ACC112 (cell line): ENCODE measurements at regions not wholly inside any gene's neighbourhood (a gene's known extent, or its start where the extent isn't known, plus 50 kb on each side); places are given as distances from the start of the nearest gene placed in this dataset.

Experiments used
- H2AFZ ChIP-seq: fragments of 200-600 bp; sonication (generic); one replicate; pipeline ENCODE4 v1.6.0; 2017; ENCODE audit warnings: antibody characterized with exemption, low read length; ENCODE audit not compliant: unreplicated experiment
- H3K27ac ChIP-seq: fragments of 200-600 bp; sonication (generic); 2 replicates; pipeline ENCODE4 v1.5.1; 2014; ENCODE audit warnings: low read depth, mild to moderate bottlenecking, antibody characterized with exemption, low read length, moderate library complexity
- H3K27me3 ChIP-seq: fragments of 200-600 bp; sonication (generic); 2 replicates; pipeline ENCODE4 v1.6.1; 2014; ENCODE audit warnings: mild to moderate bottlenecking, antibody characterized with exemption, low read length, moderate library complexity, mixed read lengths; ENCODE audit not compliant: insufficient read depth
- H3K36me3 ChIP-seq: fragments of 200-600 bp; sonication (generic); 2 replicates; pipeline ENCODE4 v1.6.1; 2016; ENCODE audit warnings: mild to moderate bottlenecking, antibody characterized with exemption, low read length, moderate library complexity, mixed read lengths; ENCODE audit not compliant: insufficient read depth
- H3K4me1 ChIP-seq: fragments of 200-600 bp; sonication (generic); one replicate; pipeline ENCODE4 v1.6.1; 2016; ENCODE audit warnings: low read length, mixed read lengths; ENCODE audit not compliant: insufficient read depth, unreplicated experiment, control insufficient read depth
- H3K4me3 ChIP-seq: fragments of 200-600 bp; sonication (generic); 2 replicates; pipeline ENCODE4 v1.5.1; 2014; ENCODE audit warnings: mild to moderate bottlenecking, low read depth, low read length
- H3K79me2 ChIP-seq: fragments of 200-600 bp; sonication (generic); one replicate; pipeline ENCODE4 v1.6.0; 2016; ENCODE audit warnings: low read length; ENCODE audit not compliant: control insufficient read depth, unreplicated experiment, insufficient read depth

- Histone ChIP-seq H3K36me3 (no peaks in the 10 kb centered on the region), H3K79me2 (peaks cover 17% of the 10 kb centered on the region), H3K4me3 (peak overlapping the region; percentile 13; the same call in 1 of the 2 replicates), H3K27me3 (no peaks in the 10 kb centered on the region), H3K4me1 (peaks cover 59% of the 10 kb centered on the region), H3K27ac (peak overlapping the region; percentile 93; the same call in 1 of the 2 replicates), H2AFZ (no peak overlapping the region)
These were observed 92.8 kb upstream of the ZMIZ1 start for GRCh38 chr10:78975926-78976325.

- Histone ChIP-seq H2AFZ (peak overlapping the region; percentile 10), H3K4me1 (peaks cover 52% of the 10 kb centered on the region), H3K27ac (peak overlapping the region; percentile 82)
These were observed 91.7 kb upstream of the ZMIZ1 start for GRCh38 chr10:78976825-78977755.

GRCh38 chr10:78979938-78980337, 88.8 kb upstream of the ZMIZ1 start:
- Histone ChIP-seq H3K36me3 (no peaks in the 10 kb centered on the region), H3K4me3 (no peak overlapping the region), H3K27me3 (no peaks in the 10 kb centered on the region), H3K27ac (no peak overlapping the region), H3K79me2 (peaks cover 17% of the 10 kb centered on the region), H3K4me1 (peaks cover 35% of the 10 kb centered on the region), H2AFZ (no peak overlapping the region)

More at GRCh38 chr10:78976825-78977755, 91.7 kb upstream of the ZMIZ1 start:
- Histone ChIP-seq H3K79me2 (peaks cover 17% of the 10 kb centered on the region), H3K4me3 (peak overlapping the region; percentile 62), H3K36me3 (no peaks in the 10 kb centered on the region), H3K27me3 (no peaks in the 10 kb centered on the region)

- Histone ChIP-seq H3K4me3 (no peak overlapping the region), H3K27me3 (no peaks in the 10 kb centered on the region), H3K4me1 (peaks cover 31% of the 10 kb centered on the region), H3K36me3 (no peaks in the 10 kb centered on the region), H3K79me2 (peaks cover 17% of the 10 kb centered on the region), H2AFZ (no peak overlapping the region), H3K27ac (no peak overlapping the region)
These were observed 88.4 kb upstream of the ZMIZ1 start for GRCh38 chr10:78980354-78980753.

GRCh38 chr10:78980815-78981214, 88.0 kb upstream of the ZMIZ1 start:
- H3K27ac ChIP-seq = no peak overlapping the region
- peaks cover 13% of the 10 kb centered on the region for H3K79me2 ChIP-seq
- no peaks in the 10 kb centered on the region for H3K36me3 ChIP-seq
- no peak overlapping the region for H3K4me3 ChIP-seq
- H3K4me1 ChIP-seq = peaks cover 27% of the 10 kb centered on the region
- no peaks in the 10 kb centered on the region for H3K27me3 ChIP-seq
- H2AFZ ChIP-seq = no peak overlapping the region

- Histone ChIP-seq H2AFZ (no peak overlapping the region), H3K4me3 (no peak overlapping the region), H3K27ac (no peak overlapping the region), H3K4me1 (peaks cover 26% of the 10 kb centered on the region), H3K36me3 (no peaks in the 10 kb centered on the region), H3K79me2 (peaks cover 10% of the 10 kb centered on the region), H3K27me3 (no peaks in the 10 kb centered on the region)
These were observed 87.4 kb upstream of the ZMIZ1 start for GRCh38 chr10:78981257-78981969.

GRCh38 chr10:78981970-78982281, 86.8 kb upstream of the ZMIZ1 start:
- Histone ChIP-seq H3K36me3 (no peaks in the 10 kb centered on the region), H2AFZ (no peak overlapping the region), H3K79me2 (peaks cover 4% of the 10 kb centered on the region), H3K27me3 (no peaks in the 10 kb centered on the region), H3K4me3 (no peak overlapping the region), H3K4me1 (peaks cover 22% of the 10 kb centered on the region), H3K27ac (no peak overlapping the region)

- Histone ChIP-seq H3K4me1 (peaks cover 14% of the 10 kb centered on the region), H3K4me3 (no peak overlapping the region), H3K79me2 (no peaks in the 10 kb centered on the region), H3K27me3 (no peaks in the 10 kb centered on the region), H2AFZ (no peak overlapping the region), H3K36me3 (no peaks in the 10 kb centered on the region), H3K27ac (no peak overlapping the region)
These were observed 86.0 kb upstream of the ZMIZ1 start for GRCh38 chr10:78982726-78983125.

- Histone ChIP-seq H2AFZ (no peak overlapping the region), H3K27ac (no peak overlapping the region), H3K36me3 (no peaks in the 10 kb centered on the region), H3K27me3 (no peaks in the 10 kb centered on the region), H3K4me3 (no peak overlapping the region), H3K79me2 (no peaks in the 10 kb centered on the region), H3K4me1 (peaks cover 6% of the 10 kb centered on the region)
These were observed 85.2 kb upstream of the ZMIZ1 start for GRCh38 chr10:78983608-78984007.

- no peak overlapping the region for H3K4me3 ChIP-seq
- peaks cover 9% of the 10 kb centered on the region for H3K4me1 ChIP-seq
- H3K79me2 ChIP-seq = no peaks in the 10 kb centered on the region
- no peaks in the 10 kb centered on the region for H3K36me3 ChIP-seq
- no peaks in the 10 kb centered on the region for H3K27me3 ChIP-seq
- H3K27ac ChIP-seq = no peak overlapping the region
- H2AFZ ChIP-seq = no peak overlapping the region
These were observed 82.6 kb upstream of the ZMIZ1 start for GRCh38 chr10:78985973-78986818.
